ENCODE measurements at regions not wholly inside any gene's neighbourhood (a gene's known extent, or its start where the extent isn't known, plus 50 kb on each side); places are given as distances from the start of the nearest gene placed in this dataset.
"Not testable (repeated sequence)": the region's sequence is repeated elsewhere in the genome, so short reads cannot be mapped to it uniquely, and the experiment has no call there.

- H2AFZ ChIP-seq (ENCODE audit: low read length, unreplicated experiment), result no peak overlapping the region
Observed at GRCh38 chr2:184114439-184114838, 483.9 kb upstream of the ZNF804A start.

GRCh38 chr2:184119989-184120800 is 478.1 kb upstream of the ZNF804A start:
- H3K27me3 ChIP-seq (ENCODE audit: insufficient read depth, low read length), result no peaks in the 10 kb centered on the region
- no peaks in the 10 kb centered on the region for H3K4me1 ChIP-seq (ENCODE audit: control insufficient read depth, insufficient read depth, low read length, unreplicated experiment)
- H3K4me3 ChIP-seq (ENCODE audit: low read depth, low read length), result no peak overlapping the region

More at GRCh38 chr2:184114439-184114838, 483.9 kb upstream of the ZNF804A start:
- H3K36me3 ChIP-seq (ENCODE audit: insufficient read depth, low read length), result no peaks in the 10 kb centered on the region
- no peak overlapping the region for H3K27ac ChIP-seq (ENCODE audit: low read depth, low read length)
- no peaks in the 10 kb centered on the region for H3K79me2 ChIP-seq (ENCODE audit: control insufficient read depth, insufficient read depth, low read length, unreplicated experiment)
- no peaks in the 10 kb centered on the region for H3K27me3 ChIP-seq (ENCODE audit: insufficient read depth, low read length)
- H3K4me1 ChIP-seq (ENCODE audit: control insufficient read depth, insufficient read depth, low read length, unreplicated experiment), result no peaks in the 10 kb centered on the region
- no peak overlapping the region for H3K4me3 ChIP-seq (ENCODE audit: low read depth, low read length)

GRCh38 chr2:184125867-184126266 is 472.5 kb upstream of the ZNF804A start:
- Histone ChIP-seq H3K27me3 (ENCODE audit: insufficient read depth, low read length) (no peaks in the 10 kb centered on the region), H3K4me3 (ENCODE audit: low read depth, low read length) (no peak overlapping the region), H3K4me1 (ENCODE audit: control insufficient read depth, insufficient read depth, low read length, unreplicated experiment) (no peaks in the 10 kb centered on the region), H3K79me2 (ENCODE audit: control insufficient read depth, insufficient read depth, low read length, unreplicated experiment) (no peaks in the 10 kb centered on the region), H3K36me3 (ENCODE audit: insufficient read depth, low read length) (no peaks in the 10 kb centered on the region), H2AFZ (ENCODE audit: low read length, unreplicated experiment) (no peak overlapping the region), H3K27ac (ENCODE audit: low read depth, low read length) (no peak overlapping the region)

More at GRCh38 chr2:184119989-184120800, 478.1 kb upstream of the ZNF804A start:
- Histone ChIP-seq H3K27ac (ENCODE audit: low read depth, low read length) (no peak overlapping the region), H3K79me2 (ENCODE audit: control insufficient read depth, insufficient read depth, low read length, unreplicated experiment) (no peaks in the 10 kb centered on the region), H3K36me3 (ENCODE audit: insufficient read depth, low read length) (no peaks in the 10 kb centered on the region), H2AFZ (ENCODE audit: low read length, unreplicated experiment) (no peak overlapping the region)

GRCh38 chr2:184129073-184129472 is 469.3 kb upstream of the ZNF804A start:
- Histone ChIP-seq H3K4me3 (ENCODE audit: low read depth, low read length) (no peak overlapping the region), H2AFZ (ENCODE audit: low read length, unreplicated experiment) (no peak overlapping the region), H3K27me3 (ENCODE audit: insufficient read depth, low read length) (no peaks in the 10 kb centered on the region), H3K27ac (ENCODE audit: low read depth, low read length) (no peak overlapping the region), H3K79me2 (ENCODE audit: control insufficient read depth, insufficient read depth, low read length, unreplicated experiment) (no peaks in the 10 kb centered on the region), H3K36me3 (ENCODE audit: insufficient read depth, low read length) (no peaks in the 10 kb centered on the region), H3K4me1 (ENCODE audit: control insufficient read depth, insufficient read depth, low read length, unreplicated experiment) (no peaks in the 10 kb centered on the region)

- H3K4me3 ChIP-seq (ENCODE audit: low read depth, low read length), result no peak overlapping the region
Observed at GRCh38 chr2:184137955-184138354, 460.4 kb upstream of the ZNF804A start.

DNA sequence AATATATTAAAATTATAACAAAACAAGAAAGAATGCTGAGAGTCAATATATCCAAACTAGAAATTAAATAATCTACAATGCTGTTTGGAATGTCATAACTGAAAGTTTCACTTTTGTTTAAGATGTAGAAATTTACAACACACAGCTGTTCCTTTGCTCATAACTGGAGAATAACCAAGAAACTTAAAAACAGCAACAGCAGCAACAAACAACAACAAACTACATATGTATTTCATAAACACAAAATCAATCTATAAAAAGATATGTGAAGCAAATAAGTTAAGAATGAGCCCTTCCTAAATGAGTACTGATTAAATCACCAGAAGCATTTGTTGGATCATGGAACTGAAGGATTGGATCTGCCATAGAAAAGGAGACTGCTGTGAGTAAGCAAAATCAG is 456.5 kb upstream of the ZNF804A start:
- Histone ChIP-seq H3K79me2 (ENCODE audit: control insufficient read depth, insufficient read depth, low read length, unreplicated experiment) (no peaks in the 10 kb centered on the region), H3K4me3 (ENCODE audit: low read depth, low read length) (no peak overlapping the region), H2AFZ (ENCODE audit: low read length, unreplicated experiment) (no peak overlapping the region), H3K27ac (ENCODE audit: low read depth, low read length) (no peak overlapping the region), H3K36me3 (ENCODE audit: insufficient read depth, low read length) (no peaks in the 10 kb centered on the region), H3K4me1 (ENCODE audit: control insufficient read depth, insufficient read depth, low read length, unreplicated experiment) (no peaks in the 10 kb centered on the region), H3K27me3 (ENCODE audit: insufficient read depth, low read length) (no peaks in the 10 kb centered on the region)

More at GRCh38 chr2:184137955-184138354, 460.4 kb upstream of the ZNF804A start:
- Histone ChIP-seq H3K27ac (ENCODE audit: low read depth, low read length) (no peak overlapping the region), H3K27me3 (ENCODE audit: insufficient read depth, low read length) (no peaks in the 10 kb centered on the region), H2AFZ (ENCODE audit: low read length, unreplicated experiment) (no peak overlapping the region), H3K79me2 (ENCODE audit: control insufficient read depth, insufficient read depth, low read length, unreplicated experiment) (no peaks in the 10 kb centered on the region), H3K36me3 (ENCODE audit: insufficient read depth, low read length) (no peaks in the 10 kb centered on the region), H3K4me1 (ENCODE audit: control insufficient read depth, insufficient read depth, low read length, unreplicated experiment) (no peaks in the 10 kb centered on the region)

GRCh38 chr2:184154438-184154837 is 443.9 kb upstream of the ZNF804A start:
- H3K27me3 ChIP-seq (ENCODE audit: insufficient read depth, low read length), result no peaks in the 10 kb centered on the region
- H3K4me1 ChIP-seq (ENCODE audit: control insufficient read depth, insufficient read depth, low read length, unreplicated experiment), result no peaks in the 10 kb centered on the region
- no peaks in the 10 kb centered on the region for H3K36me3 ChIP-seq (ENCODE audit: insufficient read depth, low read length)
- H3K27ac ChIP-seq (ENCODE audit: low read depth, low read length), result no peak overlapping the region
- no peak overlapping the region for H3K4me3 ChIP-seq (ENCODE audit: low read depth, low read length)
- no peak overlapping the region for H2AFZ ChIP-seq (ENCODE audit: low read length, unreplicated experiment)
- no peaks in the 10 kb centered on the region for H3K79me2 ChIP-seq (ENCODE audit: control insufficient read depth, insufficient read depth, low read length, unreplicated experiment)

DNA sequence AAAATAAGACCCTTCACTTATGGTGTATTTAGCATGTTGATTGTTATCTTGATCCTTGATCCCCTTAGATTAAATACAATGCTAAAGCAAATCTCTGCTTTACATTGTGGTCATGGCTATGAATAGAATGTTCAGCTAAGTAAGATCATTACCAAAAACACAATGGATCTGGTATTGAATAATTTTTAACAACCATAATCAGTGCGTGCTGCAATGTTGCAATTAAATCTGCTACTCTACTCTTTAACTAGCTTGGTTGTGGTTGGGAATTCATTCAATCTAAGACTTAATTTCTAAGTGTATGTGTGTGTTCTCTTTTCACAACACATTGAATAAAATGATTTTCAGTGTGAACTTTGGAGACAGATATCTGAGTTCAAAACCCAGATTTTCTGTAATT is 442.5 kb upstream of the ZNF804A start:
- no peaks in the 10 kb centered on the region for H3K4me1 ChIP-seq (ENCODE audit: control insufficient read depth, insufficient read depth, low read length, unreplicated experiment)
- no peaks in the 10 kb centered on the region for H3K79me2 ChIP-seq (ENCODE audit: control insufficient read depth, insufficient read depth, low read length, unreplicated experiment)
- H3K27ac ChIP-seq (ENCODE audit: low read depth, low read length), result no peak overlapping the region
- no peak overlapping the region for H3K4me3 ChIP-seq (ENCODE audit: low read depth, low read length)
- no peak overlapping the region for H2AFZ ChIP-seq (ENCODE audit: low read length, unreplicated experiment)
- no peaks in the 10 kb centered on the region for H3K27me3 ChIP-seq (ENCODE audit: insufficient read depth, low read length)
- H3K36me3 ChIP-seq (ENCODE audit: insufficient read depth, low read length), result no peaks in the 10 kb centered on the region

GRCh38 chr2:184157141-184157540 is 441.2 kb upstream of the ZNF804A start:
- no peaks in the 10 kb centered on the region for H3K4me1 ChIP-seq (ENCODE audit: control insufficient read depth, insufficient read depth, low read length, unreplicated experiment)
- no peaks in the 10 kb centered on the region for H3K27me3 ChIP-seq (ENCODE audit: insufficient read depth, low read length)
- no peak overlapping the region for H2AFZ ChIP-seq (ENCODE audit: low read length, unreplicated experiment)
- H3K4me3 ChIP-seq (ENCODE audit: low read depth, low read length), result no peak overlapping the region
- H3K79me2 ChIP-seq (ENCODE audit: control insufficient read depth, insufficient read depth, low read length, unreplicated experiment), result no peaks in the 10 kb centered on the region
- no peaks in the 10 kb centered on the region for H3K36me3 ChIP-seq (ENCODE audit: insufficient read depth, low read length)
- no peak overlapping the region for H3K27ac ChIP-seq (ENCODE audit: low read depth, low read length)

DNA sequence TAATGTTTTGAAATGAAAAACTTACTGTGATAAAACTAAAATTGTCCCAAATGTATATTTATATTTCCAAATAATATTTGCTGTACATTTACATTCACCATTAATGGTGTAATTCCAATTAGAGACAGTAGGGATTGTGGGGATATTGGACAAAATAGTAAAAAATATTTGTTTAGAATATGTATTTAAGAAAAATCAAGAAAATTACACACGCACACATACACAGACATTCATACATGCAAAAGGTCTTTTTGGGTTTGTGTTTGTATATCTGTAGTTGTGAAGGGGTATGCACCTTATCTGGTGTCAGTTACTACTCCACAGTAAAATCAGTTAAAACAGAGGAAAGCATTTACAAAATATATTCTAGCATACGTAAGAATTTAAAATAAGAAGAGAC is 435.9 kb upstream of the ZNF804A start:
- Histone ChIP-seq H3K4me3 (ENCODE audit: low read depth, low read length) (no peak overlapping the region), H3K79me2 (ENCODE audit: control insufficient read depth, insufficient read depth, low read length, unreplicated experiment) (no peaks in the 10 kb centered on the region)

GRCh38 chr2:184168823-184169222 is 429.5 kb upstream of the ZNF804A start:
- H3K79me2 ChIP-seq (ENCODE audit: control insufficient read depth, insufficient read depth, low read length, unreplicated experiment); H3K27me3 ChIP-seq (ENCODE audit: insufficient read depth, low read length); H2AFZ ChIP-seq (ENCODE audit: low read length, unreplicated experiment); H3K27ac ChIP-seq (ENCODE audit: low read depth, low read length); H3K36me3 ChIP-seq (ENCODE audit: insufficient read depth, low read length); H3K4me1 ChIP-seq (ENCODE audit: control insufficient read depth, insufficient read depth, low read length, unreplicated experiment); H3K4me3 ChIP-seq (ENCODE audit: low read depth, low read length): not testable (repeated sequence)

More for the DNA sequence above, 435.9 kb upstream of the ZNF804A start:
- H3K27me3 ChIP-seq (ENCODE audit: insufficient read depth, low read length), result no peaks in the 10 kb centered on the region
- no peak overlapping the region for H2AFZ ChIP-seq (ENCODE audit: low read length, unreplicated experiment)
- no peak overlapping the region for H3K27ac ChIP-seq (ENCODE audit: low read depth, low read length)
- H3K4me1 ChIP-seq (ENCODE audit: control insufficient read depth, insufficient read depth, low read length, unreplicated experiment), result no peaks in the 10 kb centered on the region
- no peaks in the 10 kb centered on the region for H3K36me3 ChIP-seq (ENCODE audit: insufficient read depth, low read length)

Measured in ACC112 (cell line).